Type B pancreatic cell (in vitro differentiated cells): ENCODE measurements at regions not wholly inside any gene's neighbourhood (a gene's known extent, or its start where the extent isn't known, plus 50 kb on each side); places are given as distances from the start of the nearest gene placed in this dataset.

Experiments
- DNase-seq: peaks from one replicate; pipeline ENCODE4 v3.0.0; 2021; ENCODE audit warnings: mixed read lengths; ENCODE audit not compliant: unreplicated experiment; ENCODE audit errors: extremely low spot score
- H3K27ac Mint-ChIP-seq: 2 replicates; pipeline ENCODE4 v1.8.0; 2021; ENCODE audit warnings: mild to moderate bottlenecking, mixed read lengths
- H3K27me3 Mint-ChIP-seq: 2 replicates; pipeline ENCODE4 v1.8.0; 2021; ENCODE audit warnings: mixed read lengths
- H3K36me3 Mint-ChIP-seq: 2 replicates; pipeline ENCODE4 v1.8.0; 2021; ENCODE audit warnings: mixed read lengths
- H3K4me1 Mint-ChIP-seq: one replicate; pipeline ENCODE4 v1.8.0; 2021; ENCODE audit warnings: mixed read lengths; ENCODE audit not compliant: unreplicated experiment
- H3K4me3 Mint-ChIP-seq: 2 replicates; pipeline ENCODE4 v1.8.0; 2021; ENCODE audit warnings: mild to moderate bottlenecking, mixed read lengths
- H3K9me3 Mint-ChIP-seq: 2 replicates; pipeline ENCODE4 v1.8.0; 2021; ENCODE audit warnings: mixed read lengths
- TF ChIP-seq, protein P1 (sequence below): fragments of 200-600 bp; sonication (generic); conservative IDR thresholded peaks from 2 replicates; pipeline ENCODE4 v1.5.0; 2021; ENCODE audit warnings: antibody characterized with exemption, mild to moderate bottlenecking

DNA sequence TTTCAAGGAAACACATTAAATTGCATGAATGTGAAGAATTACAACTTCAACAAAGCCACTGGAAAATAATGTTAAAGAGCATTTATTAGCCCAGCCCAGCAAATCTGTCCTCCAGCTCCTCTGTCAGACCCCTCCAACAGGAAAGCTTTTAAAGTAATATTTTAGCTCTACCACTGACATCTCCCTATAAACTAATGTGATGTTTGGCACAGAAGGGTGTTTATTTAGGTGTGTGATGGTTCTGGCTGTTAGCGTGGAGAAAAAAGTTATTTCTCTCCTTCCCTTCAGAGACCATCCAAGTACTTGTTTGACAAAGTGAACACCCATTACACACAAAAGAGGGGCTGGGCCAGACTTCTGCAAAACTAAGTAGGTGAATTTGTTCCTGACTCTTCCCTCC lies 111.9 kb upstream of the TARS1 start:
- Mint-ChIP-seq H3K36me3 (peaks cover 3% of the 10 kb centered on the region), H3K27ac (no peak overlapping the region), H3K27me3 (peaks cover 14% of the 10 kb centered on the region), H3K4me1 (peaks cover 50% of the 10 kb centered on the region), H3K9me3 (no peaks in the 10 kb centered on the region), H3K4me3 (no peak overlapping the region)
- TF ChIP-seq, protein P1, sequence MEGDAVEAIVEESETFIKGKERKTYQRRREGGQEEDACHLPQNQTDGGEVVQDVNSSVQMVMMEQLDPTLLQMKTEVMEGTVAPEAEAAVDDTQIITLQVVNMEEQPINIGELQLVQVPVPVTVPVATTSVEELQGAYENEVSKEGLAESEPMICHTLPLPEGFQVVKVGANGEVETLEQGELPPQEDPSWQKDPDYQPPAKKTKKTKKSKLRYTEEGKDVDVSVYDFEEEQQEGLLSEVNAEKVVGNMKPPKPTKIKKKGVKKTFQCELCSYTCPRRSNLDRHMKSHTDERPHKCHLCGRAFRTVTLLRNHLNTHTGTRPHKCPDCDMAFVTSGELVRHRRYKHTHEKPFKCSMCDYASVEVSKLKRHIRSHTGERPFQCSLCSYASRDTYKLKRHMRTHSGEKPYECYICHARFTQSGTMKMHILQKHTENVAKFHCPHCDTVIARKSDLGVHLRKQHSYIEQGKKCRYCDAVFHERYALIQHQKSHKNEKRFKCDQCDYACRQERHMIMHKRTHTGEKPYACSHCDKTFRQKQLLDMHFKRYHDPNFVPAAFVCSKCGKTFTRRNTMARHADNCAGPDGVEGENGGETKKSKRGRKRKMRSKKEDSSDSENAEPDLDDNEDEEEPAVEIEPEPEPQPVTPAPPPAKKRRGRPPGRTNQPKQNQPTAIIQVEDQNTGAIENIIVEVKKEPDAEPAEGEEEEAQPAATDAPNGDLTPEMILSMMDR = no peak
- no peak for DNase-seq

DNA sequence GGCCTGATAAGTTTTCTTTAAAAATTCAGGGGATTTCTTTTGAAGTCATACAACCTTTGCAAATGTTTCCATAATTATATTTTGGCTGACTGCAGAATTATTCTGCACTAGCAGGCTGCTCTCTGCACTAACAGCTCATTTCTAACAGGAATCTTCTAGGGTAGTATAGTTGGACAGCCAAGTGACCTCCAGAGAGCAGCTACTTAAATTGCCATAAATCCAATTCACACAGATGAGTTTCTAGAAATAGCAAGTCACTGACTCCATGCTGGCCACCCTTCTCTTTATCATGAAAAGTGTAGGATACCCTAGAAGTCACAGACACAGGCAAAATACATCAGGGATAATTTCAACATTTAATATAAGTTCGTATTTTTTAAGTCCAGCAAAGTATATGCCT lies 110.9 kb upstream of the TARS1 start:
- Mint-ChIP-seq H3K27me3 (peaks cover 14% of the 10 kb centered on the region), H3K4me1 (peaks cover 50% of the 10 kb centered on the region), H3K36me3 (peaks cover 3% of the 10 kb centered on the region), H3K4me3 (no peak overlapping the region), H3K9me3 (peaks cover 4% of the 10 kb centered on the region), H3K27ac (no peak overlapping the region)
- no peak for DNase-seq
- TF ChIP-seq, protein P1 = no peak

- Mint-ChIP-seq H3K27ac (no peak overlapping the region), H3K9me3 (peaks cover 4% of the 10 kb centered on the region), H3K4me3 (peak overlapping the region; percentile 10), H3K4me1 (peaks cover 50% of the 10 kb centered on the region), H3K27me3 (peaks cover 14% of the 10 kb centered on the region), H3K36me3 (peaks cover 3% of the 10 kb centered on the region)
- no peak for DNase-seq
- TF ChIP-seq, protein P1 = no peak
Measured at GRCh38 chr5:33330426-33330825, 110.3 kb upstream of the TARS1 start.

DNA sequence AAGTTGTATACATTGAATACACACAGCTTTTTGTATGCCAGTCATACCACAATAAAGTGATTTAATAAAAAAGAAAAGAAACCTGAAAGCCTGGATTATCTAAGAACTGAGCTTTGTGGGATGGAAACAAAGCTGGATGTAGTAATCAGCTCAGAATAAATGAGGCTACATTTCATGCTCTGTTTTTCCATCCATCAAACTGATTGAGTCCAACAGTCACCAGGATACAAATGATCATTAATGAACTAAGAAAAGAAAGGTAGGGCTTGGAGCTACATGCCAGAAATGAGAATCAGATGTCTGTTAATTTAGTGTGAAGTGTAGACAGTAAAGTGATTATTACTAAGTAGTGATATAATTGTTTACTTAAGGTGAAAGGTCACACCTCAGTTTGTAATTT lies 109.8 kb upstream of the TARS1 start:
- DNase-seq = no peak
- Mint-ChIP-seq H3K36me3 (peaks cover 3% of the 10 kb centered on the region), H3K4me1 (peaks cover 50% of the 10 kb centered on the region), H3K27me3 (peaks cover 14% of the 10 kb centered on the region), H3K4me3 (no peak overlapping the region), H3K27ac (no peak overlapping the region), H3K9me3 (peaks cover 4% of the 10 kb centered on the region)
- TF ChIP-seq, protein P1 = no peak

DNA sequence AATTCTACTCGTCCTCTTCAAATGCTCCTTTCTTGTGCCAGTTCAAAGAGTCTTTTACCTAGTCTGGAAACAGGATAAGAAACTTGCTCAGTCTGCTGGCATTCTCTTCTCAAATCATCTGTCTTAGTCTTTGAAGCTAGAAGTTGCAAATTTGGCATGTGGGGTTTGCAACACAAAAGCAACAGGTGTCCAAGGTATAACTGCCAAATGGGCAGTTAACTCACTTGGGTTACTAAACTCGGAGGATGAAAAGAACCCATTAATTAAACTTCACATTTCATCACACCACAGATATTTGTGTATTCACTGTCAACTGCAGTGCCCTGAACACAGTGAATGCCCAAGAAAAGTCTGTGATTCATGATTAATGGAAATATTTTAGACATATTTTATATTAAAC lies 108.0 kb upstream of the TARS1 start:
- Mint-ChIP-seq H3K4me1 (peaks cover 54% of the 10 kb centered on the region), H3K27ac (no peak overlapping the region), H3K27me3 (peaks cover 7% of the 10 kb centered on the region), H3K36me3 (no peaks in the 10 kb centered on the region), H3K4me3 (no peak overlapping the region), H3K9me3 (peaks cover 9% of the 10 kb centered on the region)
- TF ChIP-seq, protein P1 = no peak
- DNase-seq = no peak

DNA sequence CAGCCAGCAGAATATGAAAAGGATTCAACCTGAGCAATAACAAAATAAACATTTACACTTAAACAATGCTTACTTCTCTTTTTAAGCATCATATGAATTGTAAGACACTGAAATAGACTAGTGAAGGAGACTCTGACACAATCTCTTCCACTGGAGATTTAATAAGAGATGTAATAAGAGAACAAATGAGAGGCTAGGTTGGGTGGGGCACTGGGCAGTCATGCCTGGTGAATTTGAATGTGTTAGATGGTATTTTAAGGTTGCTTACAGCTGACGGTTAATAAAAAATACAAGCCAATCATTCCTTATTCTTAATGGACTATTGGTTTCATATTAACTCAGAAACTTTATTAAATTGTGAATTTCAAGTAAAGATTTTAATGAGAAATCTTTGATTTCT lies 105.9 kb upstream of the TARS1 start:
- peaks cover 9% of the 10 kb centered on the region for H3K9me3 Mint-ChIP-seq
- H3K27me3 Mint-ChIP-seq = peaks cover 11% of the 10 kb centered on the region
- H3K4me3 Mint-ChIP-seq = no peak overlapping the region
- no peak for DNase-seq
- no peaks in the 10 kb centered on the region for H3K36me3 Mint-ChIP-seq
- no peak overlapping the region for H3K27ac Mint-ChIP-seq
- peaks cover 55% of the 10 kb centered on the region for H3K4me1 Mint-ChIP-seq
- TF ChIP-seq, protein P1 = no peak
